NB4 (cell line): ENCODE measurements at regions not wholly inside any gene's neighbourhood (a gene's known extent, or its start where the extent isn't known, plus 50 kb on each side); places are given as distances from the start of the nearest gene placed in this dataset.
"Not testable (repeated sequence)": the region's sequence is repeated elsewhere in the genome, so short reads cannot be mapped to it uniquely, and the experiment has no call there.

ENCODE experiments used
- DNase-seq: peaks from one replicate; pipeline ENCODE4 v3.0.0; 2010; ENCODE audit warnings: low read depth
- H3K4me3 ChIP-seq: one replicate; pipeline ENCODE4 v1.5.1; 2011; ENCODE audit warnings: mild to moderate bottlenecking, low read depth, low read length, moderate library complexity
- CTCF ChIP-seq: IDR thresholded peaks from one replicate; pipeline ENCODE4 v1.5.1; 2012; ENCODE audit warnings: low read depth, low read length
- MAX ChIP-seq: IDR thresholded peaks from 2 replicates; pipeline ENCODE4 v1.6.1; 2011; ENCODE audit warnings: low read depth, low read length
- MYC ChIP-seq: IDR thresholded peaks from 2 replicates; pipeline ENCODE4 v1.6.1; 2011; ENCODE audit warnings: low read depth, low read length
- POLR2A ChIP-seq: IDR thresholded peaks from 2 replicates; pipeline ENCODE4 v1.6.1; 2011; ENCODE audit warnings: mild to moderate bottlenecking; ENCODE audit not compliant: insufficient read length; ENCODE audit errors: extremely low read depth

GRCh38 chr14:53723221-53723620, 233.4 kb downstream of the BMP4 start:
- TF ChIP-seq MAX (no peak), CTCF (no peak), POLR2A (no peak), MYC (no peak)
- no peak for DNase-seq
- H3K4me3 ChIP-seq, result no peak overlapping the region

GRCh38 chr14:53719536-53719935, 237.1 kb downstream of the BMP4 start:
- no peak for DNase-seq
- no peak overlapping the region for H3K4me3 ChIP-seq
- TF ChIP-seq MYC, result no peak
- no peak for TF ChIP-seq CTCF
- TF ChIP-seq MAX, result no peak
- TF ChIP-seq POLR2A, result no peak

- no peak for TF ChIP-seq MYC
- no peak for TF ChIP-seq POLR2A
- no peak for TF ChIP-seq MAX
- no peak for TF ChIP-seq CTCF
- no peak overlapping the region for H3K4me3 ChIP-seq
- no peak for DNase-seq
Observed at GRCh38 chr14:53716578-53716977, 240.0 kb downstream of the BMP4 start.

GRCh38 chr14:53715193-53715721, 241.4 kb downstream of the BMP4 start:
- no peak for DNase-seq
- H3K4me3 ChIP-seq, result no peak overlapping the region
- TF ChIP-seq POLR2A (no peak), MAX (no peak), CTCF (no peak), MYC (no peak)

GRCh38 chr14:53714495-53715192, 242.0 kb downstream of the BMP4 start:
- no peak for TF ChIP-seq POLR2A
- no peak for TF ChIP-seq MYC
- TF ChIP-seq MAX, result no peak
- TF ChIP-seq CTCF, result no peak
- no peak for DNase-seq

GRCh38 chr14:53712901-53713300, 243.7 kb downstream of the BMP4 start:
- H3K4me3 ChIP-seq, result not testable (repeated sequence)

More at GRCh38 chr14:53714495-53715192, 242.0 kb downstream of the BMP4 start:
- H3K4me3 ChIP-seq, result no peak overlapping the region

More at GRCh38 chr14:53712901-53713300, 243.7 kb downstream of the BMP4 start:
- not testable (repeated sequence) for DNase-seq
